Suprapubic skin (tissue), 4 donors: ENCODE measurements at regions not wholly inside any gene's neighbourhood (a gene's known extent, or its start where the extent isn't known, plus 50 kb on each side); places are given as distances from the start of the nearest gene placed in this dataset.

Experiments
- EP300 ChIP-seq: sonication (generic); formaldehyde crosslinking; IDR thresholded peaks from one replicate; pipeline ENCODE4 v1.6.1; 2017; ENCODE audit warnings: antibody characterized with exemption
- POLR2AphosphoS5 ChIP-seq, 3 donors: sonication (generic); formaldehyde crosslinking; IDR thresholded peaks; one replicate each; pipeline ENCODE4 v1.6.1; 2017; ENCODE audit warnings: antibody characterized with exemption in 3 of 3
- TF ChIP-seq, protein P1 (sequence below), 2 donors: fragments of 200-600 bp in 1 of 2; fragments of 450-650 bp in 1 of 2; sonication (generic) in 1 of 2; IDR thresholded peaks; one replicate each; pipeline ENCODE4 v1.5.1; 2016 to 2019; ENCODE audit warnings: antibody characterized with exemption in 2 of 2, mild to moderate bottlenecking in 1 of 2, moderate library complexity in 1 of 2

DNA sequence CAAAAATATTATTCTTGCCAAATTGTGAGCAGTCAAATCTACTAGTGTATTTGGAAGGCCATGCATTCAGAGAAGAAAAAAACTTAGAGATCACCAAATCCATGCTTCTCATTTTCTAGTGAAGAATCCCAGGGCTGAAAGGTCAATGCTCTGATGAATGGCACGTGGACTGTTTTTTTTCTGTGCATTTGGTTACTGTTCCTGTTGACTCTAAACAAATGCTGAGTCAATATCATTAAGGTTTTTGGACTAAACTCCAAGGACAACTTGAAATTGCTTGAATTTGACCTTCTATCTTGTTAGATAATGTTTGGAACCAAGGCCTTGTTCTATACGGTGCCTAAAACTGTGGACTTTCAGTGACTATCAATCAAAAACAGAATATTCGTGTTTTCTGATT lies 142.2 kb downstream of the OSTF1 start:
- TF ChIP-seq, protein P1, sequence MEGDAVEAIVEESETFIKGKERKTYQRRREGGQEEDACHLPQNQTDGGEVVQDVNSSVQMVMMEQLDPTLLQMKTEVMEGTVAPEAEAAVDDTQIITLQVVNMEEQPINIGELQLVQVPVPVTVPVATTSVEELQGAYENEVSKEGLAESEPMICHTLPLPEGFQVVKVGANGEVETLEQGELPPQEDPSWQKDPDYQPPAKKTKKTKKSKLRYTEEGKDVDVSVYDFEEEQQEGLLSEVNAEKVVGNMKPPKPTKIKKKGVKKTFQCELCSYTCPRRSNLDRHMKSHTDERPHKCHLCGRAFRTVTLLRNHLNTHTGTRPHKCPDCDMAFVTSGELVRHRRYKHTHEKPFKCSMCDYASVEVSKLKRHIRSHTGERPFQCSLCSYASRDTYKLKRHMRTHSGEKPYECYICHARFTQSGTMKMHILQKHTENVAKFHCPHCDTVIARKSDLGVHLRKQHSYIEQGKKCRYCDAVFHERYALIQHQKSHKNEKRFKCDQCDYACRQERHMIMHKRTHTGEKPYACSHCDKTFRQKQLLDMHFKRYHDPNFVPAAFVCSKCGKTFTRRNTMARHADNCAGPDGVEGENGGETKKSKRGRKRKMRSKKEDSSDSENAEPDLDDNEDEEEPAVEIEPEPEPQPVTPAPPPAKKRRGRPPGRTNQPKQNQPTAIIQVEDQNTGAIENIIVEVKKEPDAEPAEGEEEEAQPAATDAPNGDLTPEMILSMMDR (IDR thresholded peaks at IDR 0.05): no peak
- TF ChIP-seq POLR2AphosphoS5 (IDR thresholded peaks at IDR 0.05): no peak
- TF ChIP-seq EP300: no peak
